GM12891 (cell line): ENCODE measurements at regions not wholly inside any gene's neighbourhood (a gene's known extent, or its start where the extent isn't known, plus 50 kb on each side); places are given as distances from the start of the nearest gene placed in this dataset.

Experiments
- DNase-seq: peaks from one replicate; pipeline ENCODE4 v3.0.0; 2011; ENCODE audit warnings: low spot score; ENCODE audit not compliant: insufficient read length
- FAIRE-seq: peaks from 2 replicates; lab custom pipeline; 2011; peaks lifted over from hg19 to GRCh38; lab: Jason Lieb, UNC
- PAX5 ChIP-seq: IDR thresholded peaks from 2 replicates; pipeline ENCODE4 v1.6.1; 2011; ENCODE audit warnings: low read length, moderate library complexity, mild to moderate bottlenecking; ENCODE audit not compliant: insufficient read depth, severe bottlenecking
- POLR2A ChIP-seq: IDR thresholded peaks from 2 replicates; pipeline ENCODE4 v1.6.1; 2011; ENCODE audit warnings: low read depth, low read length, control low read depth
- POLR2AphosphoS5 ChIP-seq: IDR thresholded peaks from 2 replicates; pipeline ENCODE4 v1.6.1; 2011; ENCODE audit warnings: low read depth, low read length, control low read depth
- POU2F2 ChIP-seq: IDR thresholded peaks from 2 replicates; pipeline ENCODE4 v1.6.1; 2011; ENCODE audit warnings: low read depth, mild to moderate bottlenecking, control low read depth, low read length, moderate library complexity
- SPI1 ChIP-seq: IDR thresholded peaks from 2 replicates; pipeline ENCODE4 v1.6.1; 2011; ENCODE audit warnings: low read depth, low read length, control low read depth
- TAF1 ChIP-seq: IDR thresholded peaks from 2 replicates; pipeline ENCODE4 v1.6.1; 2011; ENCODE audit warnings: low read depth, low read length, control low read depth

- FAIRE-seq (no peak), DNase-seq (no peak)
- TF ChIP-seq PAX5 (no peak), POLR2AphosphoS5 (no peak), POU2F2 (no peak), TAF1 (no peak), SPI1 (no peak), POLR2A (no peak)
Observed at GRCh38 chr5:168001318-168001717, 290.1 kb upstream of the WWC1 start.

- TF ChIP-seq TAF1, result no peak
- DNase-seq (no peak), FAIRE-seq (no peak)
Observed at GRCh38 chr5:168002116-168002515, 289.3 kb upstream of the WWC1 start.

GRCh38 chr5:168005093-168005492, 286.4 kb upstream of the WWC1 start:
- FAIRE-seq, result no peak

GRCh38 chr5:168005936-168006335, 285.5 kb upstream of the WWC1 start:
- FAIRE-seq (no peak), DNase-seq (no peak)
- TF ChIP-seq SPI1 (no peak), POLR2AphosphoS5 (no peak), TAF1 (no peak)

More at GRCh38 chr5:168005093-168005492, 286.4 kb upstream of the WWC1 start:
- DNase-seq, result no peak
- TF ChIP-seq SPI1 (no peak), TAF1 (no peak), POU2F2 (no peak), POLR2A (no peak), PAX5 (no peak), POLR2AphosphoS5 (no peak)

GRCh38 chr5:168006456-168007130, 284.9 kb upstream of the WWC1 start:
- DNase-seq (no peak), FAIRE-seq (no peak)

GRCh38 chr5:168007286-168007685, 284.2 kb upstream of the WWC1 start:
- no peak for DNase-seq
- no peak for FAIRE-seq
- no peak for TF ChIP-seq POLR2A
- TF ChIP-seq TAF1, result no peak
- TF ChIP-seq POU2F2, result no peak
- no peak for TF ChIP-seq PAX5
- TF ChIP-seq POLR2AphosphoS5, result no peak
- no peak for TF ChIP-seq SPI1

More at GRCh38 chr5:168006456-168007130, 284.9 kb upstream of the WWC1 start:
- TF ChIP-seq SPI1, result no peak
- TF ChIP-seq POLR2A, result no peak
- TF ChIP-seq TAF1, result no peak
- TF ChIP-seq POLR2AphosphoS5, result no peak
- TF ChIP-seq POU2F2, result no peak

GRCh38 chr5:168008555-168008954, 282.9 kb upstream of the WWC1 start:
- no peak for DNase-seq
- TF ChIP-seq POLR2AphosphoS5, result no peak
- no peak for TF ChIP-seq PAX5
- TF ChIP-seq POLR2A, result no peak
- no peak for TF ChIP-seq POU2F2
- TF ChIP-seq TAF1, result no peak
- no peak for TF ChIP-seq SPI1
- FAIRE-seq, result no peak

GRCh38 chr5:168011096-168011495, 280.3 kb upstream of the WWC1 start:
- DNase-seq (no peak), FAIRE-seq (no peak)

GRCh38 chr5:168012006-168012405, 279.4 kb upstream of the WWC1 start:
- no peak for DNase-seq
- FAIRE-seq, result no peak
- TF ChIP-seq POLR2AphosphoS5, result no peak

More at GRCh38 chr5:168011096-168011495, 280.3 kb upstream of the WWC1 start:
- TF ChIP-seq SPI1, result no peak
- no peak for TF ChIP-seq TAF1
- TF ChIP-seq POLR2AphosphoS5, result no peak
- TF ChIP-seq POLR2A, result no peak
- no peak for TF ChIP-seq POU2F2
- no peak for TF ChIP-seq PAX5

GRCh38 chr5:168013546-168013945, 277.9 kb upstream of the WWC1 start:
- TF ChIP-seq POLR2A (no peak), TAF1 (no peak), POU2F2 (no peak), SPI1 (no peak), PAX5 (no peak), POLR2AphosphoS5 (no peak)
- no peak for FAIRE-seq

More at GRCh38 chr5:168013546-168013945, 277.9 kb upstream of the WWC1 start:
- no peak for DNase-seq
